HepG2 (cell line): ENCODE measurements at regions not wholly inside any gene's neighbourhood (a gene's known extent, or its start where the extent isn't known, plus 50 kb on each side); places are given as distances from the start of the nearest gene placed in this dataset.

Experiments
- ATAC-seq: fragments of 200-7000 bp; cut with Tn5 transposase; 3 replicates; pipeline ENCODE4 v1.9.1; 2020; ENCODE audit warnings: mild to moderate bottlenecking, moderate library complexity
- BruUV-seq: library from RNA; stranded (reverse); fragments of 400-500 nt; replicated peaks from 2 replicates; lab custom pipeline; 2021; lab: Mats Ljungman, UMichigan
- CTCF ChIA-PET: fragments of 300-600 bp; formaldehyde crosslinking; extraction: SDS; loops from one replicate; lab custom pipeline; 2021; ENCODE audit warnings: low total read pairs, inconsistent platforms, low intra/inter-chr PET ratio; lab: Yijun Ruan, JAX
- POLR2A ChIA-PET: fragments of 350-600 bp; sonication (Branson Sonifier 250); formaldehyde crosslinking; loops from one replicate; lab custom pipeline; 2020; ENCODE audit warnings: antibody characterized with exemption, inconsistent platforms; lab: Yijun Ruan, JAX
- DNase-seq: peaks from one replicate; pipeline ENCODE4 v3.0.0-alpha.2; 2015; ENCODE audit warnings: low spot score
- FAIRE-seq: peaks from 3 replicates; lab custom pipeline; 2011; peaks lifted over from hg19 to GRCh38; lab: Jason Lieb, UNC
- H2AFZ ChIP-seq: one replicate; pipeline ENCODE4 v1.6.1; 2011; ENCODE audit warnings: low read length, inconsistent platforms
- H3K27ac ChIP-seq: fragments of 300-600 bp; 3 replicates; pipeline ENCODE4 v1.8.0; 2011; ENCODE audit warnings: mixed run types, mild to moderate bottlenecking, mixed read lengths, low read length, inconsistent platforms; ENCODE audit not compliant: insufficient read depth; ENCODE audit errors: extremely low read length
- H3K27me3 ChIP-seq, 2 experiments: fragments of 200-600 bp in 1 of 2; 2 replicates in 1 of 2; 3 replicates in 1 of 2; pipeline versions ENCODE4 v1.6.0 to v1.8.0; 2011; ENCODE audit warnings: low read length in 2 of 2, mild to moderate bottlenecking in 2 of 2, moderate library complexity in 2 of 2, inconsistent platforms in 1 of 2; ENCODE audit not compliant: insufficient read depth in 2 of 2, control insufficient read depth in 1 of 2
- H3K36me3 ChIP-seq, 2 experiments: fragments of 200-600 bp in 1 of 2; replicated peaks in 1 of 2; 2 replicates in 1 of 2; 3 replicates in 1 of 2; pipeline versions ENCODE4 v1.5.1 to v1.8.0; 2011; ENCODE audit warnings: low read length in 2 of 2, inconsistent platforms in 1 of 2; ENCODE audit not compliant: insufficient read depth in 2 of 2, control insufficient read depth in 1 of 2
- H3K4me1 ChIP-seq: 2 replicates; pipeline ENCODE4 v1.5.1; 2012; ENCODE audit warnings: low read length, inconsistent platforms; ENCODE audit not compliant: insufficient read depth
- H3K4me2 ChIP-seq: 2 replicates; pipeline ENCODE4 v1.6.0; 2011; ENCODE audit warnings: low read depth, low read length, inconsistent platforms
- H3K4me3 ChIP-seq, 3 experiments: fragments of 200-600 bp in 1 of 3; sonication (generic), shearing (Covaris generic) in 1 of 3; replicated peaks in 1 of 3; 2 replicates each; pipeline ENCODE4 v1.5.1; 2011 to 2016; ENCODE audit warnings: low read length in 3 of 3, inconsistent platforms in 2 of 3, low read depth in 2 of 3, mild to moderate bottlenecking in 2 of 3, control low read depth in 1 of 3, mixed read lengths in 1 of 3; ENCODE audit not compliant: insufficient read depth in 1 of 3
- H3K79me2 ChIP-seq: one replicate; pipeline ENCODE4 v1.6.1; 2011; ENCODE audit warnings: low read length, inconsistent platforms; ENCODE audit not compliant: insufficient read depth
- H3K9ac ChIP-seq: 2 replicates; pipeline ENCODE4 v1.6.0; 2011; ENCODE audit warnings: mild to moderate bottlenecking, low read depth, low read length, inconsistent platforms; ENCODE audit not compliant: insufficient read depth
- H3K9me3 ChIP-seq: 2 replicates; pipeline ENCODE4 v1.5.1; 2012; ENCODE audit warnings: mild to moderate bottlenecking, low read length
- H4K20me1 ChIP-seq: 2 replicates; pipeline ENCODE4 v1.6.0; 2011; ENCODE audit warnings: inconsistent platforms, mild to moderate bottlenecking, low read length, moderate library complexity; ENCODE audit not compliant: insufficient read depth
- ADNP ChIP-seq: sonication (generic); formaldehyde crosslinking; IDR thresholded peaks from 2 replicates; pipeline ENCODE4 v1.4.0; 2020; ENCODE audit warnings: missing genetic modification reagents
- EP300 ChIP-seq, 3 experiments: sonication (generic) in 1 of 3; formaldehyde crosslinking in 1 of 3; IDR thresholded peaks; 2 replicates each; pipeline versions ENCODE4 v1.5.1 to v1.6.1; 2011 to 2020; ENCODE audit warnings: low read depth in 2 of 3, low read length in 2 of 3, borderline replicate concordance in 1 of 3, improper control_type of control experiment in 1 of 3, mild to moderate bottlenecking in 1 of 3, missing genetic modification reagents in 1 of 3, moderate library complexity in 1 of 3
- GLMP ChIP-seq: sonication (generic); formaldehyde crosslinking; IDR thresholded peaks from 2 replicates; pipeline ENCODE4 v1.9.0; 2021; ENCODE audit warnings: missing genetic modification reagents, mild to moderate bottlenecking, borderline replicate concordance
- MED1 ChIP-seq: sonication (generic); formaldehyde crosslinking; IDR thresholded peaks from 2 replicates; pipeline ENCODE4 v1.4.0; 2020; ENCODE audit warnings: missing genetic modification reagents
- MED8 ChIP-seq: sonication (generic); formaldehyde crosslinking; IDR thresholded peaks from 2 replicates; pipeline ENCODE4 v1.8.1; 2023; ENCODE audit warnings: mild to moderate bottlenecking, missing genetic modification reagents; ENCODE audit not compliant: insufficient replicate concordance
- NFIC ChIP-seq: IDR thresholded peaks from 2 replicates; pipeline ENCODE4 v1.6.1; 2012; ENCODE audit warnings: mild to moderate bottlenecking, low read length, inconsistent platforms
- ZBTB49 ChIP-seq: sonication (generic); formaldehyde crosslinking; IDR thresholded peaks from 2 replicates; pipeline ENCODE4 v1.4.0; 2020; ENCODE audit warnings: missing genetic modification reagents, borderline replicate concordance
- ZEB1 ChIP-seq: IDR thresholded peaks from 2 replicates; pipeline ENCODE4 v1.6.1; 2012; ENCODE audit warnings: mild to moderate bottlenecking, low read depth, inconsistent platforms; ENCODE audit not compliant: insufficient replicate concordance
- ZNF124 ChIP-seq: sonication (generic); formaldehyde crosslinking; IDR thresholded peaks from 2 replicates; pipeline ENCODE4 v1.4.0; 2020; ENCODE audit warnings: missing genetic modification reagents
- ZNF44 ChIP-seq: sonication (generic); formaldehyde crosslinking; IDR thresholded peaks from 2 replicates; pipeline ENCODE4 v1.5.1; 2020; ENCODE audit warnings: mild to moderate bottlenecking, missing genetic modification reagents
- ZNF597 ChIP-seq: sonication (generic); formaldehyde crosslinking; IDR thresholded peaks from 2 replicates; pipeline ENCODE4 v1.5.0; 2020; ENCODE audit warnings: missing genetic modification reagents
- ZNF687 ChIP-seq: sonication (generic); formaldehyde crosslinking; IDR thresholded peaks from 2 replicates; pipeline ENCODE4 v1.5.1; 2020; ENCODE audit warnings: mild to moderate bottlenecking, missing genetic modification reagents, moderate library complexity
- ZNF781 ChIP-seq: sonication (generic); formaldehyde crosslinking; IDR thresholded peaks from 2 replicates; pipeline ENCODE4 v1.5.1; 2020; ENCODE audit warnings: borderline replicate concordance, mild to moderate bottlenecking, missing genetic modification reagents; ENCODE audit errors: not compliant biosample characterization
- WGBS: methylation state at CpG from one replicate; pipeline ENCODE4 v1.1.6; 2017; ENCODE audit warnings: low lambda C conversion rate; 5-methylcytosine and 5-hydroxymethylcytosine counted together
- in situ Hi-C: cut with HindIII; loops from 2 replicates; pipeline ENCODE4 v1.10.0; 2017; ENCODE audit warnings: low pct_unique_long_range_greater_than_20kb; ENCODE audit not compliant: extremely low pct_ligation_motif_present
- intact Hi-C: fragments of 100-400 bp; cut with micrococcal nuclease; formaldehyde crosslinking; loops from one replicate; pipeline ENCODE4 v1.10.0; 2022; ENCODE audit not compliant: unreplicated experiment

- Histone ChIP-seq H3K79me2 (no peaks in the 10 kb centered on the region), H4K20me1 (no peaks in the 10 kb centered on the region), H3K27me3 (no peaks in the 10 kb centered on the region), H3K9ac (no peak overlapping the region), H3K4me3 (no peak overlapping the region), H3K4me2 (no peak overlapping the region), H3K36me3 (no peaks in the 10 kb centered on the region), H2AFZ (no peak overlapping the region), H3K9me3 (no peaks in the 10 kb centered on the region), H3K4me1 (no peaks in the 10 kb centered on the region), H3K27ac (no peak overlapping the region)
- no peak for ATAC-seq
- ChIA-PET POLR2A (no interaction called here), CTCF (no interaction called here)
- DNase-seq = no peak
- BruUV-seq = no TSS peak
- 50% methylated on average over 1 of the region's 1 CpG for WGBS
- in situ Hi-C loops = no loop called here
- FAIRE-seq = no peak
- intact Hi-C loops = no loop called here
- TF ChIP-seq GLMP = no peak
- TF ChIP-seq MED8 (CRISPR knock-in tag) = no peak
- TF ChIP-seq NFIC = no peak
- no peak for TF ChIP-seq ZNF597 (CRISPR knock-in tag)
- no peak for TF ChIP-seq ZBTB49 (CRISPR knock-in tag)
- no peak for TF ChIP-seq ZNF781 (CRISPR knock-in tag)
- TF ChIP-seq ZNF124 (CRISPR knock-in tag) = no peak
- no peak for TF ChIP-seq MED1
- no peak for TF ChIP-seq ZNF44 (CRISPR knock-in tag)
- TF ChIP-seq ADNP (CRISPR knock-in tag) = no peak
- TF ChIP-seq ZEB1 = no peak
- no peak for TF ChIP-seq EP300 (IDR thresholded peaks at IDR 0.05; ENCODE audit: low read depth in 2 of 2, low read length in 2 of 2)
- TF ChIP-seq EP300 (CRISPR knock-in tag; IDR thresholded peaks at IDR 0.05; ENCODE audit: borderline replicate concordance) = no peak
- TF ChIP-seq ZNF687 (CRISPR knock-in tag) = no peak
Observed at GRCh38 chr6:148027201-148027600, 315.4 kb upstream of the SASH1 start.
